ENCODE measurements at regions not wholly inside any gene's neighbourhood (a gene's known extent, or its start where the extent isn't known, plus 50 kb on each side); places are given as distances from the start of the nearest gene placed in this dataset.

DNA sequence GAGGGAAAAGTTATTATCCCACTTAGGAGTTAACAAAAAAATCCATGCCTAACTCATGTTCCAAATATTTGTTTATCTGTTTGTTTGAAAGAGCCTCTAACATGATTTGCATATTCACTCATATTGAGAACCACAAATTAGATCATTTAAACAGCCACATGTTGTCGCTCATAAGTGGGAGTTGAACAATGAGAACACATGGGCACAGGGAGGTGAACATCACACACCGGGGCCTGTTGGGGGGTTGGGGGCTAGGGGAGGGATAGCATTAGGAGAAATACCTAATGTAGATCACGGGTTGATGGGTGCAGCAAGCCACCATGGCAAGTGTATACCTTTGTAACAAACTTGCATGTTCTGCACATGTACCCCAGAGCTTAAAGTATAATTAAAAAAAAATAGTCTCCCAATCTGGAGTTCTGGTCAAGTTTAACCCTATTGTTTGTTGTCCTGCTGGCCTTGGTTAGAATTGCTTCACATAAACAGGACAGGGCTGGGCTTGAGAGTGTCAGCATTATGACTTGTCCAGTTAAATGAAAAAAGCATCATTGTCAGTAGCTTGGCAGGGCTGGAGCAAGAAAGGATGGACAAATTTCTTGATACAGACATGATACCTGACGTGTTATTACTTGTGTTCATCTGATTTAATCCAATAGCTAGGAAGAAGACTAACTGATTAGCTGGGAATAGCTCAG is 57.8 kb upstream of the PSMA1 start:
- intact Hi-C loops (cut with micrococcal nuclease): no loop called here
- H3K9me2 ChIP-seq (ENCODE audit: insufficient read depth): no peaks in the 10 kb centered on the region
- no peak for ATAC-seq
- H3K27ac ChIP-seq (ENCODE audit: low read depth, low read length): no peak overlapping the region
- no peaks in the 10 kb centered on the region for H3K9me3 ChIP-seq (ENCODE audit: control insufficient read depth in 1 of 2, insufficient read depth in 1 of 2, low read depth in 1 of 2, low read length in 2 of 2)
- H3K4me3 ChIP-seq (replicated peaks in 1 of 2; ENCODE audit: low read depth in 1 of 2, low read length in 2 of 2): no peak overlapping the region
- ChIA-PET POLR2A (no interaction called here), CTCF (no interaction called here), RAD21 (ENCODE audit: low non-redundant PET in 1 of 2, low total read pairs in 2 of 2, uncharacterized antibody in 2 of 2, unreplicated experiment in 2 of 2) (no interaction called here)
- no peak overlapping the region for H3K9ac ChIP-seq (ENCODE audit: low read length)
- no peaks in the 10 kb centered on the region for H3K27me3 ChIP-seq (ENCODE audit: insufficient read depth, low read length)
- H3K36me3 ChIP-seq (ENCODE audit: control insufficient read depth in 1 of 2, insufficient read depth in 2 of 2, low read length in 2 of 2): no peaks in the 10 kb centered on the region
- BruUV-seq (replicated peaks): no TSS peak
- DNase-seq (ENCODE audit: low read depth, low spot score): no peak
- peaks cover 0 to 6% of the 10 kb centered on the region in 2 experiments; a peak in 1 of 4 replicates for H3K4me1 ChIP-seq (ENCODE audit: control insufficient read depth in 1 of 2, insufficient read depth in 2 of 2, low read length in 2 of 2)
- H2AFZ ChIP-seq (ENCODE audit: low read depth, low read length, poor library complexity, severe bottlenecking): no peak overlapping the region
- H4K20me1 ChIP-seq (ENCODE audit: insufficient read depth): no peaks in the 10 kb centered on the region
- H3K79me2 ChIP-seq (ENCODE audit: insufficient read depth, low read length): no peaks in the 10 kb centered on the region
- H3K4me2 ChIP-seq (ENCODE audit: low read length): no peak overlapping the region
- TF ChIP-seq, protein P1, sequence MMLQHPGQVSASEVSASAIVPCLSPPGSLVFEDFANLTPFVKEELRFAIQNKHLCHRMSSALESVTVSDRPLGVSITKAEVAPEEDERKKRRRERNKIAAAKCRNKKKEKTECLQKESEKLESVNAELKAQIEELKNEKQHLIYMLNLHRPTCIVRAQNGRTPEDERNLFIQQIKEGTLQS (IDR thresholded peaks at IDR 0.05): no peak
- TF ChIP-seq YY1 (IDR thresholded peaks at IDR 0.05; ENCODE audit: extremely low read depth, insufficient replicate concordance, low read depth, low read length) (no peak), CEBPB (IDR thresholded peaks at IDR 0.05; ENCODE audit: low read depth) (no peak), TCF7L2 (IDR thresholded peaks at IDR 0.05; ENCODE audit: borderline replicate concordance, extremely low read depth, insufficient read depth, insufficient read length) (no peak), RAD21 (IDR thresholded peaks at IDR 0.05; ENCODE audit: low read depth) (no peak), SIN3A (IDR thresholded peaks at IDR 0.05; ENCODE audit: low read depth) (no peak), CBX3 (IDR thresholded peaks at IDR 0.05; ENCODE audit: low read depth) (no peak), SP1 (IDR thresholded peaks at IDR 0.05; ENCODE audit: low read depth) (no peak), EZH2phosphoT487 (IDR thresholded peaks at IDR 0.05; ENCODE audit: borderline replicate concordance) (no peak), ZFX (IDR thresholded peaks at IDR 0.05) (no peak), SRF (IDR thresholded peaks at IDR 0.05; ENCODE audit: low read depth) (no peak), FOSL1 (IDR thresholded peaks at IDR 0.05; ENCODE audit: low read depth) (no peak), JUND (IDR thresholded peaks at IDR 0.05) (no peak), ELF1 (IDR thresholded peaks at IDR 0.05; ENCODE audit: borderline replicate concordance, low read depth) (no peak), EZH2 (IDR thresholded peaks at IDR 0.05) (no peak)
- TF ChIP-seq, protein P2, sequence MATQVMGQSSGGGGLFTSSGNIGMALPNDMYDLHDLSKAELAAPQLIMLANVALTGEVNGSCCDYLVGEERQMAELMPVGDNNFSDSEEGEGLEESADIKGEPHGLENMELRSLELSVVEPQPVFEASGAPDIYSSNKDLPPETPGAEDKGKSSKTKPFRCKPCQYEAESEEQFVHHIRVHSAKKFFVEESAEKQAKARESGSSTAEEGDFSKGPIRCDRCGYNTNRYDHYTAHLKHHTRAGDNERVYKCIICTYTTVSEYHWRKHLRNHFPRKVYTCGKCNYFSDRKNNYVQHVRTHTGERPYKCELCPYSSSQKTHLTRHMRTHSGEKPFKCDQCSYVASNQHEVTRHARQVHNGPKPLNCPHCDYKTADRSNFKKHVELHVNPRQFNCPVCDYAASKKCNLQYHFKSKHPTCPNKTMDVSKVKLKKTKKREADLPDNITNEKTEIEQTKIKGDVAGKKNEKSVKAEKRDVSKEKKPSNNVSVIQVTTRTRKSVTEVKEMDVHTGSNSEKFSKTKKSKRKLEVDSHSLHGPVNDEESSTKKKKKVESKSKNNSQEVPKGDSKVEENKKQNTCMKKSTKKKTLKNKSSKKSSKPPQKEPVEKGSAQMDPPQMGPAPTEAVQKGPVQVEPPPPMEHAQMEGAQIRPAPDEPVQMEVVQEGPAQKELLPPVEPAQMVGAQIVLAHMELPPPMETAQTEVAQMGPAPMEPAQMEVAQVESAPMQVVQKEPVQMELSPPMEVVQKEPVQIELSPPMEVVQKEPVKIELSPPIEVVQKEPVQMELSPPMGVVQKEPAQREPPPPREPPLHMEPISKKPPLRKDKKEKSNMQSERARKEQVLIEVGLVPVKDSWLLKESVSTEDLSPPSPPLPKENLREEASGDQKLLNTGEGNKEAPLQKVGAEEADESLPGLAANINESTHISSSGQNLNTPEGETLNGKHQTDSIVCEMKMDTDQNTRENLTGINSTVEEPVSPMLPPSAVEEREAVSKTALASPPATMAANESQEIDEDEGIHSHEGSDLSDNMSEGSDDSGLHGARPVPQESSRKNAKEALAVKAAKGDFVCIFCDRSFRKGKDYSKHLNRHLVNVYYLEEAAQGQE (IDR thresholded peaks at IDR 0.05; ENCODE audit: low read depth): no peak
- TF ChIP-seq, protein P3, sequence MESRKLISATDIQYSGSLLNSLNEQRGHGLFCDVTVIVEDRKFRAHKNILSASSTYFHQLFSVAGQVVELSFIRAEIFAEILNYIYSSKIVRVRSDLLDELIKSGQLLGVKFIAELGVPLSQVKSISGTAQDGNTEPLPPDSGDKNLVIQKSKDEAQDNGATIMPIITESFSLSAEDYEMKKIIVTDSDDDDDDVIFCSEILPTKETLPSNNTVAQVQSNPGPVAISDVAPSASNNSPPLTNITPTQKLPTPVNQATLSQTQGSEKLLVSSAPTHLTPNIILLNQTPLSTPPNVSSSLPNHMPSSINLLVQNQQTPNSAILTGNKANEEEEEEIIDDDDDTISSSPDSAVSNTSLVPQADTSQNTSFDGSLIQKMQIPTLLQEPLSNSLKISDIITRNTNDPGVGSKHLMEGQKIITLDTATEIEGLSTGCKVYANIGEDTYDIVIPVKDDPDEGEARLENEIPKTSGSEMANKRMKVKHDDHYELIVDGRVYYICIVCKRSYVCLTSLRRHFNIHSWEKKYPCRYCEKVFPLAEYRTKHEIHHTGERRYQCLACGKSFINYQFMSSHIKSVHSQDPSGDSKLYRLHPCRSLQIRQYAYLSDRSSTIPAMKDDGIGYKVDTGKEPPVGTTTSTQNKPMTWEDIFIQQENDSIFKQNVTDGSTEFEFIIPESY (IDR thresholded peaks at IDR 0.05; ENCODE audit: extremely low read depth, insufficient replicate concordance, low read length): no peak
- TF ChIP-seq, protein P4, sequence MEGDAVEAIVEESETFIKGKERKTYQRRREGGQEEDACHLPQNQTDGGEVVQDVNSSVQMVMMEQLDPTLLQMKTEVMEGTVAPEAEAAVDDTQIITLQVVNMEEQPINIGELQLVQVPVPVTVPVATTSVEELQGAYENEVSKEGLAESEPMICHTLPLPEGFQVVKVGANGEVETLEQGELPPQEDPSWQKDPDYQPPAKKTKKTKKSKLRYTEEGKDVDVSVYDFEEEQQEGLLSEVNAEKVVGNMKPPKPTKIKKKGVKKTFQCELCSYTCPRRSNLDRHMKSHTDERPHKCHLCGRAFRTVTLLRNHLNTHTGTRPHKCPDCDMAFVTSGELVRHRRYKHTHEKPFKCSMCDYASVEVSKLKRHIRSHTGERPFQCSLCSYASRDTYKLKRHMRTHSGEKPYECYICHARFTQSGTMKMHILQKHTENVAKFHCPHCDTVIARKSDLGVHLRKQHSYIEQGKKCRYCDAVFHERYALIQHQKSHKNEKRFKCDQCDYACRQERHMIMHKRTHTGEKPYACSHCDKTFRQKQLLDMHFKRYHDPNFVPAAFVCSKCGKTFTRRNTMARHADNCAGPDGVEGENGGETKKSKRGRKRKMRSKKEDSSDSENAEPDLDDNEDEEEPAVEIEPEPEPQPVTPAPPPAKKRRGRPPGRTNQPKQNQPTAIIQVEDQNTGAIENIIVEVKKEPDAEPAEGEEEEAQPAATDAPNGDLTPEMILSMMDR (IDR thresholded peaks at IDR 0.05 in 2 of 3, conservative IDR thresholded peaks at IDR 0.05 in 1 of 3; ENCODE audit: borderline replicate concordance in 1 of 3, insufficient read depth in 1 of 3, low read depth in 2 of 3, low read length in 2 of 3): no peak

Data from HCT116 (cell line).